ENCODE measurements at regions not wholly inside any gene's neighbourhood (a gene's known extent, or its start where the extent isn't known, plus 50 kb on each side); places are given as distances from the start of the nearest gene placed in this dataset.
"Not testable (repeated sequence)": the region's sequence is repeated elsewhere in the genome, so short reads cannot be mapped to it uniquely, and the experiment has no call there.

DNA sequence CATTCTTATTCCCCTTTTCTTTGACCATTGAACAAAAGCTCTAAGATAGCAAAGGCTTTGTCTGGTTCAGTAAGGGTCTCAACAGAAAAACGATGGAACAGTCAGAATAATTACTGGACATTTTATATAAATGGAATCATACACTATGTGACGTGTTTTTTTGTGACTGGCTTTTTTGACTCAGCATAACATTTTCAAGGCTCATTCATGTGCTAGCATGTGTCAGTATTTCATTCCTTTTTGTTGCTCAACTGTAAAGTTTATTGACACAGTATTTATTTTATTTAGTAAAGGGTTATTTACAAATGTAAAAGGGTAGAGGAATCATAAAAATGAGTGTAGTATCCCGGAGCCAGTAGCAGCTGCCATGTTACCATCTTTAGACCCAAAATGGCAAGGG lies 226.2 kb downstream of the CDRT15L2 start:
- WGBS, 4 donors = 57 to 65% (median 60%) methylated on average over 3 of the region's 3 CpGs
- TF ChIP-seq POLR2A (IDR thresholded peaks at IDR 0.05) = no peak
- TF ChIP-seq, protein P1, sequence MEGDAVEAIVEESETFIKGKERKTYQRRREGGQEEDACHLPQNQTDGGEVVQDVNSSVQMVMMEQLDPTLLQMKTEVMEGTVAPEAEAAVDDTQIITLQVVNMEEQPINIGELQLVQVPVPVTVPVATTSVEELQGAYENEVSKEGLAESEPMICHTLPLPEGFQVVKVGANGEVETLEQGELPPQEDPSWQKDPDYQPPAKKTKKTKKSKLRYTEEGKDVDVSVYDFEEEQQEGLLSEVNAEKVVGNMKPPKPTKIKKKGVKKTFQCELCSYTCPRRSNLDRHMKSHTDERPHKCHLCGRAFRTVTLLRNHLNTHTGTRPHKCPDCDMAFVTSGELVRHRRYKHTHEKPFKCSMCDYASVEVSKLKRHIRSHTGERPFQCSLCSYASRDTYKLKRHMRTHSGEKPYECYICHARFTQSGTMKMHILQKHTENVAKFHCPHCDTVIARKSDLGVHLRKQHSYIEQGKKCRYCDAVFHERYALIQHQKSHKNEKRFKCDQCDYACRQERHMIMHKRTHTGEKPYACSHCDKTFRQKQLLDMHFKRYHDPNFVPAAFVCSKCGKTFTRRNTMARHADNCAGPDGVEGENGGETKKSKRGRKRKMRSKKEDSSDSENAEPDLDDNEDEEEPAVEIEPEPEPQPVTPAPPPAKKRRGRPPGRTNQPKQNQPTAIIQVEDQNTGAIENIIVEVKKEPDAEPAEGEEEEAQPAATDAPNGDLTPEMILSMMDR (IDR thresholded peaks at IDR 0.05) = no peak
- Histone ChIP-seq H3K27me3 (peaks cover 4% of the 10 kb centered on the region), H3K4me3 (no peak overlapping the region), H3K27ac (no peak overlapping the region), H3K9me3 (replicated peaks in 1 of 3) (peaks cover 0 to 6% (median 0%) of the 10 kb centered on the region in 3 donors), H3K4me1 (replicated peaks in 1 of 2) (no peaks in the 10 kb centered on the region), H3K36me3 (replicated peaks in 1 of 2) (no peaks in the 10 kb centered on the region)
- no peak for DNase-seq
- intact Hi-C loops (cut with DNase I) = no loop called here

DNA sequence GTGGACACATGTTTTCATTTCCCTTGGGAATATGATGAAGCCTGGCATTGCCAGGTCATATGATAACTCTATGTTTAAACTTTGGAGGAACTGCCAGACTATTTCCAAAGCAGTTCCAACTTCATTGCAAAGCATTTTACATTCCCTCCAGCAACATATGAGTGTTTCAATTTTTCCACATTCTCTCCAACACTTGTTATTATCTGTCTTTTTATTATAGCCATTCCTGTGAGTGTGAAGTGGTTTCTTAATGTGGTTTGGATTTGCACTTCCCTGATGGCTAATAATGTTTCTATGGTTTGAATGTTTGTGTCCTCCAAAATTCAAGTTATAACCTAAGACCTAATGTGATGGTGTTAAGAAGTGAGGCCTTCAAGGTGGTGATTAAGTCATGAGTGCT lies 228.0 kb downstream of the CDRT15L2 start:
- H3K27me3 ChIP-seq; H3K36me3 ChIP-seq (replicated peaks in 1 of 2); H3K4me3 ChIP-seq; DNase-seq; H3K4me1 ChIP-seq (replicated peaks in 1 of 2); H3K9me3 ChIP-seq (replicated peaks in 1 of 3); H3K27ac ChIP-seq; intact Hi-C loops (cut with DNase I): not testable (repeated sequence)

DNA sequence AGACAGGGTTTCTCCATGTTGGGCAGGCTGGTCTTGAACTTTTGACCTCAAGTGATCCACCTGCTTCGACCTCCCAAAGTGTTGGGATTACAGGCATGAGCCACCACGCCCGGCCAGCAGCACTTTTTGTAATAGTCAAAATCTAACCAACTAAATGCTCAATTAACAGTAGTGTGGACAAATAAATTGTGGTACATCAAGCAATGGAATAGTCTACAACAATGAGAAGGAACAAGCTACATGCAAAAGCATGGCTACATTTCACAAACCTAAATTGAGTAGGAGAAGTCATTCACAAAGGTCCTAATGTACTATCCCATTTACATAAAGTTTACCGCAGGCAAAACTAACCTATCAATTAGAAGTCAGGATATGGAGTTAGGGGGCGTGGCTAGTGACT lies 227.4 kb downstream of the USP22 start:
- H3K36me3 ChIP-seq (replicated peaks in 1 of 2); DNase-seq; H3K9me3 ChIP-seq (replicated peaks in 1 of 3); H3K27me3 ChIP-seq; intact Hi-C loops (cut with DNase I); H3K27ac ChIP-seq; H3K4me1 ChIP-seq (replicated peaks in 1 of 2); H3K4me3 ChIP-seq: not testable (repeated sequence)
- WGBS, 4 donors = 88 to 92% (median 91%) methylated on average over 5 of the region's 5 CpGs

DNA sequence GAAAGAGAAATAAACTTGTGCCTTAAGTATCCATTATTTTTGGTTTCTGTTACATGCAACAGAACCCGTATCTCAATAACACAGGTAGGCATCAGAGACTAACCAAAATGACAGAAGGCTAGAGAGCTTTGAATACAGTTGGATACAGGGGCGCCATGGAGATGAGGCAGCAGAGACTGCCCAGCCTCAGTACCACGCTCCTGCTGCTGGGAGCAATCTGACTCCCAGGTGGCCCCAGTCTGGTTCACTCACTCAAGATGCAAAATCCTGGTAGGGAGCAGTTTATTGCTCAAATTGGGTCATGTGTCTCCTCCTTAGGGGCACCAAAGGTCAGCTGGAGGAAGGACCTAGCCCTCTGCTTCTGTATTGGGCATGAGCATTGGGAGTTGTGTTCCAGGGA lies 218.9 kb downstream of the USP22 start:
- H3K36me3 ChIP-seq (replicated peaks in 1 of 2) = no peaks in the 10 kb centered on the region
- no peaks in the 10 kb centered on the region for H3K9me3 ChIP-seq (replicated peaks in 1 of 3)
- H3K27ac ChIP-seq = no peak overlapping the region
- DNase-seq = no peak
- H3K27me3 ChIP-seq = no peaks in the 10 kb centered on the region
- 69 to 80% (median 75%) methylated on average over 2 to 3 of the region's 3 CpGs for WGBS, 4 donors
- intact Hi-C loops (cut with DNase I) = no loop called here
- no peaks in the 10 kb centered on the region for H3K4me1 ChIP-seq (replicated peaks in 1 of 2)
- H3K4me3 ChIP-seq = no peak overlapping the region
- no peak for TF ChIP-seq POLR2A (IDR thresholded peaks at IDR 0.05)
- TF ChIP-seq, protein P1 (IDR thresholded peaks at IDR 0.05) = no peak

DNA sequence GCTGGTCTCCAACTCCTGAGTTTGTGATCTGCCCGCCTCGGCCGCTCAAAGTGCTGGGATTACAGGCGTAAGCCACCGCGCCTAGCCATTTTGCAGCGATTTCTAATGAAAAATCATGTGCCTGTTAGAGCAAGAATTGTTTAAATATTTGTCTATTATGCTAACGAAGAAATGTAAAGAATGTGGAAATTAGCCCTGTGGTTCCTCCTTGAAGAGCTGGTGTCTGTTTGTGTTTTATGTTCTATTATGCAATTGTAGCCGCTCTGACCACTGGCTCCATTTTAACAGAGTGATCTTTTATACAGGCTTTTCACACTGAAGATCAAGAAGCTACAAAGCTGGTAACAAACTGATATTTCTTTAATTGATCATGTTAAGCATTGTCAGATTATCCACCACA lies 217.3 kb downstream of the USP22 start:
- DNase-seq = no peak
- H3K4me3 ChIP-seq = no peak overlapping the region
- H3K27me3 ChIP-seq = no peaks in the 10 kb centered on the region
- H3K36me3 ChIP-seq (replicated peaks in 1 of 2) = no peaks in the 10 kb centered on the region
- no peaks in the 10 kb centered on the region for H3K4me1 ChIP-seq (replicated peaks in 1 of 2)
- no peak overlapping the region for H3K27ac ChIP-seq
- intact Hi-C loops (cut with DNase I) = no loop called here
- no peaks in the 10 kb centered on the region for H3K9me3 ChIP-seq (replicated peaks in 1 of 3)
- 83 to 88% (median 88%) methylated on average over 9 of the region's 9 CpGs for WGBS, 4 donors
- TF ChIP-seq POLR2A (IDR thresholded peaks at IDR 0.05) = no peak
- TF ChIP-seq, protein P1 (IDR thresholded peaks at IDR 0.05) = no peak

DNA sequence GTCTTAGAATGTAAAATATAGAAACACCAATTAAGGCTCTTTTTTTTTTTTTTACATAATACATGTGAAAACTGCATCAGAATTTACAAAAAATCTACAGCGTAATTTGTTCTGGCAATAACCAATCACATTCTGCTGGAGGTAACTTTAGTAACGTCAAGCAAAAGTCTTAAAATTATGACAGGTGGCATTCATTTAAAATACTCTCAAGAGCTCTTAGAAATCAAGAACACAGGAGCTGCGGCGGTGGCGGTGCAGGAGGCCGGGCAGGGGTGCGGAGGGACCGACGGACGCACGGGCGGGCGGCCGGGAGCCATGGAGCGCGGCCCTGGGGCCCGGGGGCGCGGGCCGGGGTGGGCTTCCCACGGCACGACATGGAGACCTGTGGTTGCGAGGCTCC lies 202.4 kb downstream of the USP22 start:
- H3K4me3 ChIP-seq; H3K27ac ChIP-seq; H3K9me3 ChIP-seq (replicated peaks in 1 of 3); H3K4me1 ChIP-seq (replicated peaks in 1 of 2); intact Hi-C loops (cut with DNase I); H3K36me3 ChIP-seq (replicated peaks in 1 of 2); DNase-seq: not testable (repeated sequence)
- peaks cover 17% of the 10 kb centered on the region for H3K27me3 ChIP-seq
- 29 to 42% (median 35%) methylated on average over 7 to 15 of the region's 23 CpGs for WGBS, 4 donors

DNA sequence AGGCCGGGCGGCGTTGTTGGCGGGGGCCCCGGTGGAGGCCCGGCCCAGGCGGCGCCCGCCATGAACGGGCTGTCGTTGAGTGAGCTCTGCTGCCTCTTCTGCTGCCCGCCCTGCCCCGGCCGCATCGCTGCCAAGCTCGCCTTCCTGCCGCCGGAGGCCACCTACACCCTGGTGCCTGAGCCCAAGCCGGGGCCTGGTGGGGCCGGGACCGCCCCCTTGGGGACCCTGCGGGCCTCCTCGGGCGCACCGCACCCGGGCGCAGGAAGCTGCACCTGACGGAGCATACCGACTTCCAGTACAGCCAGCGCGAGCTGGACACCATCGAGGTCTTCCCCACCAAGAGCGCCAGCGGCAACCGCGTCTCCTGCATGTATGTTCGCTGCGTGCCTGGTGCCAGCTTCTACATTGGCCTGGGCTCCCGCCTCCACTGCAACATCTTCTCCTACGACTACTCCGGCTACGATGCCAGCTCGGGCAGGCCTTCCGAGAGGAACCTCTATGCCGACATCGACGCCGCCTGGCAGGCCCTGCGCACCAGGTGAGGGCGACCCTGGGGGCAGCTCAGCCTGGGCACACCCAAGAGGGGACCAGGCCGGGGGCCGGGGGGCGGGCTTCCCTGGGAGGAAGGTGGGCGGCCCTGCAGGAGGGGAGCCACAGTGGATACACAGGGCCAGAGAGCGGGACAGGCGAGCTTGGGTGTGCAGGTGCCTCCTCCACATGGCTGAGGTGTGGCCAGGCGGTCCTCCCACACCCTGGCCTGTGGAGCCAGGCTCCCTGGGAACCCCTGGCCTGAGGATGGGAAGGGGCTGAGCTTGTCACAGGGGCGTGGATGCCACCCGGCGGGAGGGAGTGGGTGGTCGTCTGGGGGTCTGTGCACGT lies 201.6 kb downstream of the USP22 start:
- WGBS, 4 donors = 31 to 38% (median 34%) methylated on average over 9 to 62 of the region's 62 CpGs; no CpG with 5 or more reads in 1 of the 4 donors

DNA sequence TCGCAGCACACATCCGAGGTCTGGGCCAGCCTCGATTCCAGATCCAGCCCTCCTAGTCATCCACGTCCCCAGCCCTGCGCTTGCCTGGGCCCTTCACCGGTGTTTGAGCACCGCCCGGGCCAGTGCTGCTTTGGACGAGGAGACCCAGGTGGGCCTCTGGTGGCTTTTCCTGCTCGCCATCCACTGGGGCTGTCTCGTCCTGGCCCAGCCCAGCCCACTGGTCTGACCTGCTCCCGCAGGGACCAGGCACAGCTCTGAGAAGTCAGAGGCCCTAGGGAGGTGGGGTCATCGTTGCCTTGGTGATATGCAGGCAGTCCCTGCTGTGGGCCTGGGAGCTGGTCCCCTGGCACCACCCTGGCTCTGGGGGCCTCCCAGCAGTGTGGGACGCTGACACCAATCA lies 200.8 kb downstream of the USP22 start:
- peaks cover 17% of the 10 kb centered on the region for H3K27me3 ChIP-seq
- H3K4me3 ChIP-seq; H3K27ac ChIP-seq; H3K4me1 ChIP-seq (replicated peaks in 1 of 2); H3K36me3 ChIP-seq (replicated peaks in 1 of 2); H3K9me3 ChIP-seq (replicated peaks in 1 of 3); DNase-seq; intact Hi-C loops (cut with DNase I): not testable (repeated sequence)
- 80 to 88% (median 87%) methylated on average over 1 to 13 of the region's 14 CpGs; no CpG with 5 or more reads in 1 of the 4 donors for whole genome bisulfite sequencing, 4 donors

More for the DNA sequence above, 201.6 kb downstream of the USP22 start:
- peaks cover 17% of the 10 kb centered on the region for H3K27me3 ChIP-seq
- DNase-seq; intact Hi-C loops (cut with DNase I); H3K9me3 ChIP-seq (replicated peaks in 1 of 3); H3K4me3 ChIP-seq; H3K4me1 ChIP-seq (replicated peaks in 1 of 2); H3K36me3 ChIP-seq (replicated peaks in 1 of 2); H3K27ac ChIP-seq: not testable (repeated sequence)

Measured in adrenal gland (tissue), 9 donors.